Panc1 (cell line): ENCODE measurements at regions not wholly inside any gene's neighbourhood (a gene's known extent, or its start where the extent isn't known, plus 50 kb on each side); places are given as distances from the start of the nearest gene placed in this dataset.

Source experiments
- ATAC-seq: fragments of 200-7000 bp; cut with Tn5 transposase; 2 replicates; pipeline ENCODE4 v1.9.1; 2020; ENCODE audit warnings: mild to moderate bottlenecking, moderate library complexity
- BruUV-seq: library from RNA; stranded (reverse); fragments of 400-500 nt; replicated peaks from 2 replicates; lab custom pipeline; 2021; lab: Mats Ljungman, UMichigan
- CTCF ChIA-PET: fragments of 300-600 bp; sonication (Branson Sonifier 250); formaldehyde crosslinking; loops from one replicate; lab custom pipeline; 2022; ENCODE audit warnings: antibody characterized with exemption; lab: Charles Lee
- POLR2A ChIA-PET: fragments of 300-600 bp; sonication (Branson Sonifier 250); formaldehyde crosslinking; loops from one replicate; lab custom pipeline; 2022; ENCODE audit warnings: antibody characterized with exemption; lab: Charles Lee
- DNase-seq: peaks from one replicate; pipeline ENCODE4 v3.0.0-alpha.2; 2010; ENCODE audit warnings: low read depth, low spot score
- H3K27ac ChIP-seq: 2 replicates; pipeline ENCODE4 v1.5.1; 2011; ENCODE audit warnings: mild to moderate bottlenecking, low read length, inconsistent platforms
- H3K27me3 ChIP-seq: fragments of 200-500 bp; sonication (Bioruptor generic); 2 replicates; pipeline ENCODE4 v1.6.0; 2014; ENCODE audit warnings: low read length, inconsistent platforms; ENCODE audit not compliant: control insufficient read depth, insufficient read depth
- H3K36me3 ChIP-seq: fragments of 200-500 bp; sonication (Bioruptor generic); 2 replicates; pipeline ENCODE4 v1.5.1; 2014; ENCODE audit warnings: inconsistent platforms, mild to moderate bottlenecking, low read length, moderate library complexity; ENCODE audit not compliant: control insufficient read depth, insufficient read depth
- H3K4me1 ChIP-seq: 2 replicates; pipeline ENCODE4 v1.5.1; 2011; ENCODE audit warnings: inconsistent platforms, mild to moderate bottlenecking, low read length, moderate library complexity; ENCODE audit not compliant: control insufficient read depth, insufficient read depth
- H3K4me3 ChIP-seq, 2 experiments: 2 replicates each; pipeline ENCODE4 v1.5.1; 2011 to 2012; ENCODE audit warnings: low read depth in 2 of 2, low read length in 2 of 2, mild to moderate bottlenecking in 2 of 2, inconsistent platforms in 1 of 2, moderate library complexity in 1 of 2
- H3K9me3 ChIP-seq: fragments of 200-500 bp; sonication (Bioruptor generic); 2 replicates; pipeline ENCODE4 v1.5.1; 2014; ENCODE audit warnings: low read depth, mild to moderate bottlenecking, inconsistent platforms, low read length, moderate library complexity; ENCODE audit not compliant: control insufficient read depth, insufficient read depth
- CTCF ChIP-seq: fragments of 450-650 bp; IDR thresholded peaks from 2 replicates; pipeline ENCODE4 v1.5.1; 2017; ENCODE audit warnings: mild to moderate bottlenecking
- POLR2AphosphoS5 ChIP-seq: IDR thresholded peaks from 2 replicates; pipeline ENCODE4 v1.6.1; 2012; ENCODE audit warnings: mild to moderate bottlenecking, low read depth, low read length, moderate library complexity
- REST ChIP-seq, 2 experiments: IDR thresholded peaks; 2 replicates each; pipeline ENCODE4 v1.6.1; 2011 to 2012; ENCODE audit warnings: low read depth in 2 of 2, control low read depth in 1 of 2, low read length in 1 of 2, mild to moderate bottlenecking in 1 of 2, moderate library complexity in 1 of 2; ENCODE audit not compliant: insufficient read depth in 1 of 2
- SIN3A ChIP-seq: IDR thresholded peaks from 2 replicates; pipeline ENCODE4 v1.6.1; 2012; ENCODE audit warnings: low read depth, mild to moderate bottlenecking, low read length, moderate library complexity, borderline replicate concordance; ENCODE audit not compliant: insufficient read depth
- TCF7L2 ChIP-seq: IDR thresholded peaks from 2 replicates; pipeline ENCODE4 v1.6.1; 2011; ENCODE audit warnings: mild to moderate bottlenecking, low read depth, low read length, inconsistent platforms
- in situ Hi-C: cut with HindIII; loops from 2 replicates; pipeline ENCODE4 v1.10.0; 2016; ENCODE audit warnings: low sequenced_read_pairs, low pct_unique_long_range_greater_than_20kb
- intact Hi-C: fragments of 100-400 bp; cut with micrococcal nuclease; formaldehyde crosslinking; loops from one replicate; pipeline ENCODE4 v1.10.0; 2022; ENCODE audit not compliant: unreplicated experiment

- Histone ChIP-seq H3K4me3 (no peak overlapping the region), H3K27ac (no peak overlapping the region), H3K9me3 (no peaks in the 10 kb centered on the region), H3K36me3 (no peaks in the 10 kb centered on the region), H3K27me3 (no peaks in the 10 kb centered on the region), H3K4me1 (no peaks in the 10 kb centered on the region)
- intact Hi-C loops (no loop called here), in situ Hi-C loops (no loop called here)
- ATAC-seq (no peak), DNase-seq (no peak)
- BruUV-seq = no TSS peak
- ChIA-PET CTCF (no interaction called here), POLR2A (no interaction called here)
- no peak for TF ChIP-seq SIN3A
- no peak for TF ChIP-seq REST (IDR thresholded peaks at IDR 0.05; ENCODE audit: insufficient read depth in 1 of 2, low read depth in 2 of 2, low read length in 1 of 2)
- no peak for TF ChIP-seq TCF7L2
- TF ChIP-seq CTCF = no peak; the same call in 1 of the 2 replicates
- no peak for TF ChIP-seq POLR2AphosphoS5
Observed at GRCh38 chr13:90233933-90234672, 1113.4 kb upstream of the MIR17HG start.

- Histone ChIP-seq H3K27me3 (no peaks in the 10 kb centered on the region), H3K4me3 (no peak overlapping the region), H3K4me1 (no peaks in the 10 kb centered on the region), H3K36me3 (no peaks in the 10 kb centered on the region), H3K9me3 (no peaks in the 10 kb centered on the region), H3K27ac (no peak overlapping the region)
- no TSS peak for BruUV-seq
- ATAC-seq (no peak), DNase-seq (no peak)
- in situ Hi-C loops (no loop called here), intact Hi-C loops (no loop called here)
- ChIA-PET CTCF (no interaction called here), POLR2A (no interaction called here)
- TF ChIP-seq REST (IDR thresholded peaks at IDR 0.05; ENCODE audit: insufficient read depth in 1 of 2, low read depth in 2 of 2, low read length in 1 of 2) = no peak
- no peak for TF ChIP-seq SIN3A
- no peak for TF ChIP-seq POLR2AphosphoS5
- TF ChIP-seq TCF7L2 = no peak
- no peak for TF ChIP-seq CTCF
Observed at GRCh38 chr13:90237852-90238251, 1109.6 kb upstream of the MIR17HG start.
